Superior temporal gyrus (tissue), 1 donor: ENCODE measurements at regions not wholly inside any gene's neighbourhood (a gene's known extent, or its start where the extent isn't known, plus 50 kb on each side); places are given as distances from the start of the nearest gene placed in this dataset.

ENCODE experiments used
- DNase-seq: peaks from one replicate; pipeline ENCODE4 v3.0.0-alpha.2; 2016; ENCODE audit errors: extremely low spot score

GRCh38 chr6:40937491-40937890 lies 101.5 kb downstream of the UNC5CL start:
- DNase-seq, result no peak

GRCh38 chr6:40936818-40937251 lies 102.2 kb downstream of the UNC5CL start:
- no peak for DNase-seq

GRCh38 chr6:40933864-40934263 lies 105.2 kb downstream of the UNC5CL start:
- DNase-seq, result no peak

- DNase-seq, result no peak
These were observed 106.1 kb downstream of the UNC5CL start for GRCh38 chr6:40932953-40933352.

- no peak for DNase-seq
These were observed 106.7 kb downstream of the UNC5CL start for GRCh38 chr6:40932366-40932765.

- DNase-seq, result no peak
These were observed 107.1 kb downstream of the UNC5CL start for GRCh38 chr6:40931931-40932330.

- no peak for DNase-seq
These were observed 108.5 kb downstream of the UNC5CL start for GRCh38 chr6:40930555-40930954.

- DNase-seq, result no peak
These were observed 109.0 kb downstream of the UNC5CL start for GRCh38 chr6:40930045-40930444.

- DNase-seq, result no peak
These were observed 109.8 kb downstream of the UNC5CL start for GRCh38 chr6:40929176-40929575.

GRCh38 chr6:40928763-40929162 lies 110.3 kb downstream of the UNC5CL start:
- no peak for DNase-seq

GRCh38 chr6:40928307-40928706 lies 110.7 kb downstream of the UNC5CL start:
- no peak for DNase-seq

GRCh38 chr6:40925341-40925740 lies 113.7 kb downstream of the UNC5CL start:
- no peak for DNase-seq

GRCh38 chr6:40924839-40925238 lies 114.2 kb downstream of the UNC5CL start:
- no peak for DNase-seq

GRCh38 chr6:40923880-40924279 lies 115.1 kb downstream of the UNC5CL start:
- no peak for DNase-seq

GRCh38 chr6:40923326-40923725 lies 115.7 kb downstream of the UNC5CL start:
- DNase-seq, result no peak

GRCh38 chr6:40922281-40922680 lies 116.7 kb downstream of the UNC5CL start:
- no peak for DNase-seq

- DNase-seq, result no peak
These were observed 120.9 kb downstream of the UNC5CL start for GRCh38 chr6:40918040-40918651.

GRCh38 chr6:40917603-40918002 lies 121.4 kb downstream of the UNC5CL start:
- DNase-seq, result no peak

GRCh38 chr6:40916845-40917244 lies 122.2 kb downstream of the UNC5CL start:
- DNase-seq, result no peak

- no peak for DNase-seq
These were observed 123.9 kb downstream of the UNC5CL start for GRCh38 chr6:40915165-40915564.

- DNase-seq, result no peak
These were observed 125.0 kb downstream of the UNC5CL start for GRCh38 chr6:40914005-40914404.

- peak; percentile 66 for DNase-seq
These were observed 126.7 kb downstream of the UNC5CL start for GRCh38 chr6:40912158-40912946.

- no peak for DNase-seq
These were observed 128.6 kb downstream of the UNC5CL start for GRCh38 chr6:40910260-40910893.
